ENCODE measurements at regions not wholly inside any gene's neighbourhood (a gene's known extent, or its start where the extent isn't known, plus 50 kb on each side); places are given as distances from the start of the nearest gene placed in this dataset.

DNA sequence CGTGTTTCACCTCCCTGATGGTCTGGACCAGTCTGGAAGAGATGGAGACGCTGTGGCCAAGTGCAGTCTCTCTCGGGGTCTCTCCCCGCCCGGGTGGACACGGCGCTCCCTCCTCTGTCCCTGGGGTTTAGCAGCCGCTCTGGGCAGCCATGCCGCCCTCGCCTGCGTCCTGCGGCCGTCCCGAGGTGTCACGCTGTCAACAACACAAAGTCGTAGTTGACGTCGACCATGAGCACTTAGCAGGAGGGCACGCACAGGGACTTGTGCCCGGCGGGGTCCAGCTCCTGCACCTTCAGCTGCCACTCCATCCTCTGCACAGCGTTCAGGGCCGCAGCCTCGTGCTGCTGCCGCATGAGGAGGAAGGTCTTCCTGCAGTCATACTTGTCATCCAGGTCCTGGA, 368.9 kb downstream of the CDH9 start:
- DNase-seq, result no peak

DNA sequence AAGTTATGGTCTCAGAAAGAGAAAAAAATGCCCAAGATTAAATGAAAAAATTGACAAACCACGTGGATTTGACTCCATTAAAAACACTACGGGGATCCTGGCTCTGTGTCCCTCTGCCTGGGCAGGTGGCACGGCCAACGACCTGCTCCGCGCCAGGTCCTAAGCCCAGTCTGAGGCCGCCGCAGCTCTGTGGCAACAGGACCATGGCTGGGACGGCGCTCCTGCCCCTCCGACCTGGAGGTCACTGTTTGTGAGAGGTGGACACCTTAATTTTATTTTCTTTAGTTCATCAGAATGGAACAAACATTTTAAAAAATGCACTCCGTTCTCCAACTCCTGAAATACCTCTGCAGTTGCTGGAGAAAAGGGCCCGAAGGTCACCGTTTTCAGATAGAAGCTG, 369.4 kb downstream of the CDH9 start:
- no peak for DNase-seq

GRCh38 chr5:26666371-26666770, 372.0 kb downstream of the CDH9 start:
- no peak for DNase-seq

- DNase-seq, result no peak
Measured at GRCh38 chr5:26663500-26663899, 374.9 kb downstream of the CDH9 start.

GRCh38 chr5:26662806-26663360, 375.5 kb downstream of the CDH9 start:
- no peak for DNase-seq

- DNase-seq, result no peak
Measured at GRCh38 chr5:26660116-26660515, 378.3 kb downstream of the CDH9 start.

GRCh38 chr5:26649000-26649399, 389.4 kb downstream of the CDH9 start:
- no peak for DNase-seq

DNA sequence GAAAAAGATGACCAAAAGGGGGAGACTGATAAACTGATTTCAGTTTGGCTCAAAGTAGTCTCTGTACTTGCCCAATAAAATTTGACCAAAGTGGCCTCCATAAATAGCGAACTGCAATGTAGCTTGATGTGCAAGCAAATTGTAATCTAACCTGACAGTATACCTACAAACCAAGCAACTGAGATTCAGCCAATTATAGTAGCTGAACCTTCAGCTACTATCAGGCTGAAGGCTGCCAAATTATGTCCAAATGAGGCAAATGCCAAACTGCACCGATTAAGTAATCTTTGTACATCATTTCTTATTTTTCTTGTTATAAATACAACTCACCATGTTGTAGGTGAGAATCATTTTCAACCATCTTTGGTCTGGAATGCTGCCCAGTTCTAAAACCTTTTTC, 390.6 kb downstream of the CDH9 start:
- DNase-seq, result no peak

GRCh38 chr5:26645659-26646058, 392.7 kb downstream of the CDH9 start:
- DNase-seq, result no peak

GRCh38 chr5:26641492-26641891, 396.9 kb downstream of the CDH9 start:
- DNase-seq, result no peak

DNA sequence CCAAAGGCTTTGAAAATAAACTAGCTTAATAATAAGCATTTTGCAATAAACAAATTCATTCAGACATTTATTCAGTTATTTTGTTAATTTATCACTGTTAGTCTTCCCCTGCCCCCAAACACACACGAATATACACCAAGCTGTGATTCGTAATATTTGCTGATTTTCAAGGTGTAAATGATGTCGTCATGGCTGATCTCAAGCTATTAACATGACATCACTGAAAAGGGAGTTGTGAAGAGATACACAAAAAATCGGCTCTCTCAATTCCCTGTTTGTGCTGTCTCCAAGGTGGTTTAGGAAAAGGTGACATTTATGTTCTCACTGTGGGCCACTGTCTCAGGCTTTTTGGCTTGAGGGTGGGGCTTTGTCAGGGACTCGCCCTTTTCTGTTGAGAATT, 413.3 kb downstream of the CDH9 start:
- no peak for DNase-seq

GRCh38 chr5:26622947-26623346, 415.4 kb downstream of the CDH9 start:
- no peak for DNase-seq

GRCh38 chr5:26610577-26610976, 427.8 kb downstream of the CDH9 start:
- no peak for DNase-seq

GRCh38 chr5:26601563-26601962, 436.8 kb downstream of the CDH9 start:
- DNase-seq, result no peak

DNA sequence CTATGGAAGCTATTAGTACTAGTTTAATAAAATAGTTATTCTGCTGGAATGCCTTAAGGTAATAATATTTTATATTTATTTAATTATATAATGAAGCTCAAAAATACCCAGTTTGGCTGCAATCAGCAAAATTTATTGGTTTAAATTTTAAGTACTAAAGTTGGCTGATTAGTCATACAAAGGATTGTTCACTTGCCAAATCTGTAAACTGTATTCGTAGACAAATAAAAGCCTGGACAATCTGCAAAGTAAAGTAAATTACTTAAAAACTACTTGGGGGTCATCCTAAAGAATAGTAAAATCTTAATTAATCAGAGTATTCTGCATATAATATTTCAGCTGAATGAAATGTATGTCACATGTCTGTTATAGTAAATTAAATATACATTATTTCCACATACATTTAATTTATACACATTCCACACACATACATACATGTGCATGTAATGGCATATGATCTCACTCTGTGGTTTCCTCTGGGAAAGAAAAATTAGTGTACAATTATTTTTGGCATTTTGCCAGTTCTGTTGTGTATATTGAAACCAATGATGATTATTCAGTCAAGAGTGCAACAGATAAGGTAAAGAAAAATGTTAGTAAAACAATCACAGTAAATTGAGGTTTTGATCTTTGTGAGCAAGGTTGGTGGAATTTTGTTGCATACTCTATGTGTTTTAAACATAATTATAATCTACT, 455.9 kb downstream of the CDH9 start:
- DNase-seq, result no peak

DNA sequence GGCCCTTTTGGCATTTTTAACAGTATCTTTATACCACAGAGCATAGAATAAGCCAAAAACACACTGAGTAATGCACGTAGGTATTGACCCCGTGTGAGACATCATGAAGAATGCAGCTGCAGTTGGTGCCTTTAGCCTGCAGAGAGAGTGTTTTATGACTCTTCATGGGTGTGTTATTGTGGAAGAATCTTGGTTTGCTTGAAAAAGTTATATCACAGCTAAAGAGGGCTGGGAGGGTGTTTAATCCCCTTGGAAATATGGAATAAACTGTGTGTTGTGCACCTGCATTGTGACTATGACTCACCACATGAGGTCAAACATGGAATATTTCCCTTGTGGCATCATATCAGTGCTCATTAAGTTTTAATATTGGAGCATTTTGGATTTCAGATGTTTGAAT, 458.7 kb downstream of the CDH9 start:
- no peak for DNase-seq

DNA sequence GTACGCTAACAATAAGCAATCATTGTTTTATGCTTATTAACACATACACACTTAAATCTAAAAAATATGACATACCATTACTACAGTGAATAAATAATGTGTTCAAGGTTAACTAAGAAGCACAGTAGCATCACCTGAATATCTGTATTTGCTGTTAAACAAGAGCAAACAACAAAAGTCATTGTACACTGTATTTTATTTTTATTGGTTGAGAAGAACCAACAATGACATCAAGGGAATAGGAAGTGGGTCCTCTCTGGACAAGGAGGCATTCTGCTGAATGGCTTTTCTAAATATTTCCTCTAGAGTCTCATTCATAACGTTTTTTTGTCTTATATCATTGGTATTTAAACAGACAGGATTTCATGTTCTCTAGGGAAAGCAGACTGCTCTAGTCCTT, 460.4 kb downstream of the CDH9 start:
- no peak for DNase-seq

DNA sequence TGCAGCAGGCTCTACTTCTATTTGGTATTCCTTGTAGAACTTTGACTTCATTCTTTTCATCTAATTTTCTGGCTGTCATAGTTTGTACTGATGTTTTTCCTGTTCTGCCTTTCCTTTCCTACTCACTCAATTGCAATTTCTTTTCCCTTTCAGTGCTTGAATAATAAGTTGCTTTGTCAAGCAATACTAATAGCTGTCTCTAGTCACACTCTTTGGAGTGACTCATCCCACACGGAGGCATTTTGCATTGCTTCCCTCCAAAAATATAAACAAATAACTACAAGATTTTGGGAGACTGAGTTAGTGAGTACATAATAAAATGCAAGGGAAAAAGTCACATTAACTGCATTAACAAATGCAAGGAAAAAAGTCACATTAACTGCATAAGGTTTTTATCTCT, 465.9 kb downstream of the CDH9 start:
- no peak for DNase-seq

GRCh38 chr5:26569929-26570258, 468.5 kb downstream of the CDH9 start:
- DNase-seq, result no peak

- no peak for DNase-seq
Measured at GRCh38 chr5:26569241-26569928, 469.0 kb downstream of the CDH9 start.

- no peak for DNase-seq
Measured at GRCh38 chr5:26568316-26568715, 470.1 kb downstream of the CDH9 start.

- no peak for DNase-seq
Measured at GRCh38 chr5:26563979-26564378, 474.4 kb downstream of the CDH9 start.

DNA sequence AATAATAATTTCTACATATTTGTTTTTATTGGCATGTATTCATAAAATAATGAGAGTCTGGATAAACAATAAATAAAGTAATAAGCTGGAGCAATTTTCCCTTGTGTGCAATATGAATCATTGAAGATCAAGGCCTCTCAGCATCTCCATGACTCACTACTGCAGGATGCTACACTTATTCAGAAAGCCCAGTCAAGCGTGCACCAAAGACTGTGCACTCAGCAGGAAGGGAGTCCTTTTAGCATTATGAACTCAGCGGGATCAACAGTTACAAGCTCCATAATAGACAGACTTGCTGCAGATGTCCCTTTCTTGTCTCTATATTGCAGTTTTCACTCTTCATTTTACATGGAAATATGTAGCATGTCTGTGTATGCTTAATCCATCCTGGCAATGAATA, 485.3 kb downstream of the CDH9 start:
- DNase-seq, result no peak

GRCh38 chr5:26543987-26544386, 494.4 kb downstream of the CDH9 start:
- no peak for DNase-seq

DNA sequence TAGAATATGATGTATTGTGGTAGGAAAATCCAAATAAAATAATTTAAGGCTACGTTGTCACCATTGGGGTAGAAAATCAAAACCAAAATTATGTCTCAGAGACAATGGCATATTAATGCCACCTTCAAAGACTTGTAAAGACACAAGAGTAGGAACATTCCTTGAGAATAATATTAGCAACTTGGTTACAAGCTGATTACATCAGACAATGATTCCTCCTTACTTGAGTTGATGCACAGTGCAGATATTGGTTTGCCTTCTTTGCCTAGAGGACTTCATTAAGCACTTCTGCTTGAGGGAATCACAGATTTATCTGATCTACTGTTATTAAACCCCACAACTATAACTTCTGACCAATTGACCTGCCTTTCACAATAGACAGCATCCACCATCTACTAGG, 500.2 kb downstream of the CDH9 start:
- DNase-seq, result no peak

All from NCI-H526 treated with DMSO at 0.1 percent for 48 hours (cell line).